ENCODE measurements at regions not wholly inside any gene's neighbourhood (a gene's known extent, or its start where the extent isn't known, plus 50 kb on each side); places are given as distances from the start of the nearest gene placed in this dataset.

- no peak for TF ChIP-seq SOX6 (IDR thresholded peaks at IDR 0.05)
- no peak for TF ChIP-seq TAF9B (IDR thresholded peaks at IDR 0.05; ENCODE audit: partially characterized antibody)
- TF ChIP-seq, protein P1, sequence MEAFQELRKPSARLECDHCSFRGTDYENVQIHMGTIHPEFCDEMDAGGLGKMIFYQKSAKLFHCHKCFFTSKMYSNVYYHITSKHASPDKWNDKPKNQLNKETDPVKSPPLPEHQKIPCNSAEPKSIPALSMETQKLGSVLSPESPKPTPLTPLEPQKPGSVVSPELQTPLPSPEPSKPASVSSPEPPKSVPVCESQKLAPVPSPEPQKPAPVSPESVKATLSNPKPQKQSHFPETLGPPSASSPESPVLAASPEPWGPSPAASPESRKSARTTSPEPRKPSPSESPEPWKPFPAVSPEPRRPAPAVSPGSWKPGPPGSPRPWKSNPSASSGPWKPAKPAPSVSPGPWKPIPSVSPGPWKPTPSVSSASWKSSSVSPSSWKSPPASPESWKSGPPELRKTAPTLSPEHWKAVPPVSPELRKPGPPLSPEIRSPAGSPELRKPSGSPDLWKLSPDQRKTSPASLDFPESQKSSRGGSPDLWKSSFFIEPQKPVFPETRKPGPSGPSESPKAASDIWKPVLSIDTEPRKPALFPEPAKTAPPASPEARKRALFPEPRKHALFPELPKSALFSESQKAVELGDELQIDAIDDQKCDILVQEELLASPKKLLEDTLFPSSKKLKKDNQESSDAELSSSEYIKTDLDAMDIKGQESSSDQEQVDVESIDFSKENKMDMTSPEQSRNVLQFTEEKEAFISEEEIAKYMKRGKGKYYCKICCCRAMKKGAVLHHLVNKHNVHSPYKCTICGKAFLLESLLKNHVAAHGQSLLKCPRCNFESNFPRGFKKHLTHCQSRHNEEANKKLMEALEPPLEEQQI (IDR thresholded peaks at IDR 0.05), result no peak
Observed at GRCh38 chrX:39377773-39378172, 576.5 kb downstream of the MID1IP1 start (continued).

- in situ Hi-C loops (cut with MboI) (no loop called here), intact Hi-C loops (cut with micrococcal nuclease) (no loop called here)
- Histone ChIP-seq H3K27ac (ENCODE audit: extremely low read depth, low read depth, low read length) (no peak overlapping the region), H3K9me1 (ENCODE audit: control insufficient read depth, insufficient read depth, low read length) (no peaks in the 10 kb centered on the region), H3K36me3 (ENCODE audit: control insufficient read depth, insufficient read depth, low read length) (no peaks in the 10 kb centered on the region), H3K4me3 (no peak overlapping the region), H3K9me3 (replicated peaks; ENCODE audit: control insufficient read depth, insufficient read depth, low read depth, low read length) (no peaks in the 10 kb centered on the region), H3K27me3 (ENCODE audit: control insufficient read depth in 2 of 2, insufficient read depth in 2 of 2, low read length in 2 of 2) (peaks cover 0 to 4% of the 10 kb centered on the region in 2 experiments; a peak in 2 of 5 replicates), H4K20me1 (replicated peaks; ENCODE audit: control insufficient read depth, insufficient read depth, low read length) (no peaks in the 10 kb centered on the region), H3K79me2 (ENCODE audit: control insufficient read depth, insufficient read depth, low read length) (no peaks in the 10 kb centered on the region), H3K9ac (ENCODE audit: insufficient read depth in 1 of 2, low read depth in 2 of 2, low read length in 2 of 2) (no peak overlapping the region), H3K4me2 (ENCODE audit: insufficient read depth, low read length) (no peak overlapping the region), H2AFZ (ENCODE audit: low read depth, low read length) (no peak overlapping the region), H3K4me1 (replicated peaks in 1 of 2; ENCODE audit: control insufficient read depth in 2 of 2, insufficient read depth in 2 of 2, low read length in 2 of 2) (no peaks in the 10 kb centered on the region)
- no peak for DNase-seq (ENCODE audit: extremely low read depth in 1 of 4, low spot score in 3 of 4)
- no TSS peak for BruUV-seq (replicated peaks)
- ATAC-seq, result no peak
- no peak for FAIRE-seq
- POLR2A ChIA-PET, result no interaction called here
- 0% methylated on average over 5 of the region's 5 CpGs for WGBS (ENCODE audit: insufficient coverage, low coverage, missing lambda C conversion rate)
- CTCF ChIA-PET (ENCODE audit: low intra/inter-chr PET ratio), result no interaction called here
- TF ChIP-seq ETV1 (tag; conservative IDR thresholded peaks at IDR 0.05; ENCODE audit: low read depth) (no peak), ZNF740 (CRISPR knock-in tag; IDR thresholded peaks at IDR 0.05) (no peak), ZNF740 (tag; IDR thresholded peaks at IDR 0.05) (no peak), SMAD2 (IDR thresholded peaks at IDR 0.05; ENCODE audit: low read depth, low read length) (no peak), RBM34 (IDR thresholded peaks at IDR 0.05; ENCODE audit: borderline replicate concordance, insufficient read depth, low read length) (no peak), ZZZ3 (IDR thresholded peaks at IDR 0.05) (no peak), MECOM (CRISPR knock-in tag; IDR thresholded peaks at IDR 0.05) (no peak), MAFF (IDR thresholded peaks at IDR 0.05; ENCODE audit: low read length) (no peak)
- TF ChIP-seq, protein P2, sequence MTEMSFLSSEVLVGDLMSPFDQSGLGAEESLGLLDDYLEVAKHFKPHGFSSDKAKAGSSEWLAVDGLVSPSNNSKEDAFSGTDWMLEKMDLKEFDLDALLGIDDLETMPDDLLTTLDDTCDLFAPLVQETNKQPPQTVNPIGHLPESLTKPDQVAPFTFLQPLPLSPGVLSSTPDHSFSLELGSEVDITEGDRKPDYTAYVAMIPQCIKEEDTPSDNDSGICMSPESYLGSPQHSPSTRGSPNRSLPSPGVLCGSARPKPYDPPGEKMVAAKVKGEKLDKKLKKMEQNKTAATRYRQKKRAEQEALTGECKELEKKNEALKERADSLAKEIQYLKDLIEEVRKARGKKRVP (CRISPR knock-in tag; IDR thresholded peaks at IDR 0.05), result no peak
- TF ChIP-seq, protein P3, sequence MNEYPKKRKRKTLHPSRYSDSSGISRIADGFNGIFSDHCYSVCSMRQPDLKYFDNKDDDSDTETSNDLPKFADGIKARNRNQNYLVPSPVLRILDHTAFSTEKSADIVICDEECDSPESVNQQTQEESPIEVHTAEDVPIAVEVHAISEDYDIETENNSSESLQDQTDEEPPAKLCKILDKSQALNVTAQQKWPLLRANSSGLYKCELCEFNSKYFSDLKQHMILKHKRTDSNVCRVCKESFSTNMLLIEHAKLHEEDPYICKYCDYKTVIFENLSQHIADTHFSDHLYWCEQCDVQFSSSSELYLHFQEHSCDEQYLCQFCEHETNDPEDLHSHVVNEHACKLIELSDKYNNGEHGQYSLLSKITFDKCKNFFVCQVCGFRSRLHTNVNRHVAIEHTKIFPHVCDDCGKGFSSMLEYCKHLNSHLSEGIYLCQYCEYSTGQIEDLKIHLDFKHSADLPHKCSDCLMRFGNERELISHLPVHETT (CRISPR knock-in tag; conservative IDR thresholded peaks at IDR 0.05 in 1 of 2, IDR thresholded peaks at IDR 0.05 in 1 of 2), result no peak
- TF ChIP-seq, protein P4, sequence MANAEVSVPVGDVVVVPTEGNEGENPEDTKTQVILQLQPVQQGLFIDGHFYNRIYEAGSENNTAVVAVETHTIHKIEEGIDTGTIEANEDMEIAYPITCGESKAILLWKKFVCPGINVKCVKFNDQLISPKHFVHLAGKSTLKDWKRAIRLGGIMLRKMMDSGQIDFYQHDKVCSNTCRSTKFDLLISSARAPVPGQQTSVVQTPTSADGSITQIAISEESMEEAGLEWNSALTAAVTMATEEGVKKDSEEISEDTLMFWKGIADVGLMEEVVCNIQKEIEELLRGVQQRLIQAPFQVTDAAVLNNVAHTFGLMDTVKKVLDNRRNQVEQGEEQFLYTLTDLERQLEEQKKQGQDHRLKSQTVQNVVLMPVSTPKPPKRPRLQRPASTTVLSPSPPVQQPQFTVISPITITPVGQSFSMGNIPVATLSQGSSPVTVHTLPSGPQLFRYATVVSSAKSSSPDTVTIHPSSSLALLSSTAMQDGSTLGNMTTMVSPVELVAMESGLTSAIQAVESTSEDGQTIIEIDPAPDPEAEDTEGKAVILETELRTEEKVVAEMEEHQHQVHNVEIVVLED (CRISPR knock-in tag; IDR thresholded peaks at IDR 0.05), result no peak
Observed at GRCh38 chrX:39381422-39381821, 580.2 kb downstream of the MID1IP1 start.
